GM18498 (cell line): ENCODE measurements at regions not wholly inside any gene's neighbourhood (a gene's known extent, or its start where the extent isn't known, plus 50 kb on each side); places are given as distances from the start of the nearest gene placed in this dataset.

ENCODE experiments used
- ATAC-seq: cut with Tn5 transposase; IDR thresholded peaks from one replicate; pipeline ENCODE4 v1.9.1; 2021; ENCODE audit warnings: mild to moderate bottlenecking, moderate library complexity; ENCODE audit not compliant: unreplicated experiment

DNA sequence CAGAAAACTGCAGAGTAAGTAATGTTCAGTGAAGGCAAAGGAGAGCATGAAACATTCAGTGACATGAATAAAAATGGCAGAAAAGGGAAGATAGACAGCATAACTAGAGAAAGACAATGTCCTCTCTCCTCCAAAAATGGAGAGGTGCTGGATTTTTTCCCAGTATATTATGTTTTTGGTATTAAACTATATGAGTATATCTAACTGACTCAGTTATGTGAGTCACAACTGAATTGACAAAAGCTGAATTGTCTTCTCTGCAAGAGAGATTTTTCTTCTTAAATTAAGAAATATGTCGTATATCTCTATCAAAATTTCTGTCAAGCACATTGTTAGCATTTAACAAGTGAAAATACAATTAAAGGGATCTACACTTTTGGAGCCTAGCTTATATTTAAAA, 375.1 kb downstream of the CHSY3 start:
- ATAC-seq = no peak

DNA sequence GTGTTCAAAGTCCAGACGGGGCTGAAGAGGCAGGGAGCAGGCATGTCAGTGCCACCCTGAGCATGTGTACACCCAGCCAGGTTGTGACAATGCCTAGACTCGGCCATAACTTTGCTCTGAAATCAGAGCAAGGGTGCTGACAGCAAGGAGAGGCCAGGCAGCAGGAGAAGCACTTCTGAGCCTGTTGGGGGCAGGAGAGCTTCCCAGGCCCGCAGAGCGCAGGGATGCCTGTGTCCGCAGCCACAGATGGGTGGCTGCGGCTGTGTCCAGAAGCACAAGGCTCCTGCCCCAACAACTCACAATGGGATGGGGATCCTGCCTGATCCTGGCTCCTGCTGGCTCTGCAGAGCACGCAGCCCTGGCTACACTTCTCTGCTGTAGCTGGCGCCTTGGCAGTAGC, 373.9 kb downstream of the CHSY3 start:
- ATAC-seq = no peak

- no peak for ATAC-seq
These were observed 373.3 kb downstream of the CHSY3 start for GRCh38 chr5:130277522-130277921.

DNA sequence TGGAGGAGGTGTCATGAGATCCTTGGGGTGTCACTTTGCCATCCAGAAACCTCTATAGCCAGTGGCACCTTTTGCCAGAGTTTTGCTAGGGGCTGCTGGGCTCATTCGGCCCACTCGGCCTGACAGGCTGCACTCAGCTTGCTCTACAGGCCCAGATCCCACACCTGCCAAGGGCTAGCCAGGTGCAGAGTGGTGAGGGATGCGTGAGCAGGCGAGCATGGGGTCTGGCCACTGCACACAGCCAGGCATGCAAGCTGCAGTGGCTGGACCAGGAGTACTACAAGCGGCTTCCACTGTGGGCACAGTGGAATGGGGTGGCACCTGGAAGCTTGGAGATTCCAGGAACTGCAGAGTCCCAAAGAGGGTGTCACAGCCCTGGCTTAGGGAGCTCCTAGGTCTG, 372.7 kb downstream of the CHSY3 start:
- ATAC-seq = no peak

- ATAC-seq = no peak
These were observed 368.6 kb downstream of the CHSY3 start for GRCh38 chr5:130272837-130273236.

- ATAC-seq = no peak
These were observed 366.5 kb downstream of the CHSY3 start for GRCh38 chr5:130270786-130271185.

GRCh38 chr5:130268489-130268888, 364.2 kb downstream of the CHSY3 start:
- no peak for ATAC-seq

- ATAC-seq = no peak
These were observed 363.7 kb downstream of the CHSY3 start for GRCh38 chr5:130267926-130268325.

- ATAC-seq = no peak
These were observed 356.2 kb downstream of the CHSY3 start for GRCh38 chr5:130260481-130260880.

DNA sequence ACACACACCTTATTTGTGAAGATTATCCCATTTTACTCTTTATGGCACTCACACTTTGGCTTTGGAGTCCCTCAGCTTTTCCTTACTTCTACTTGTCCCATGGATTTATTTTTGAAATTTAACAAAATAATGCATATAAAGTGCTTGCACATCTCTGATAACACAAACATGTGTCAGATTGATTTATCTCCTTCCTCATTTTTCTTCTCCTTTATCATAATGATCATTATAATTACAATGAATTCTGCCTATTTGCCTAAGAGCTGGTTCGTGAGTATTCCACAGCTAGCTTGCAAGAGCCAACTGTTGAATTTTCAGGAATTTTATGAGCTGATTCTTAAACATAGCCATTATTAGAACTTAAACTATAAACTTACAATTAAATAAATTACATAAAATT, 347.7 kb downstream of the CHSY3 start:
- no peak for ATAC-seq

DNA sequence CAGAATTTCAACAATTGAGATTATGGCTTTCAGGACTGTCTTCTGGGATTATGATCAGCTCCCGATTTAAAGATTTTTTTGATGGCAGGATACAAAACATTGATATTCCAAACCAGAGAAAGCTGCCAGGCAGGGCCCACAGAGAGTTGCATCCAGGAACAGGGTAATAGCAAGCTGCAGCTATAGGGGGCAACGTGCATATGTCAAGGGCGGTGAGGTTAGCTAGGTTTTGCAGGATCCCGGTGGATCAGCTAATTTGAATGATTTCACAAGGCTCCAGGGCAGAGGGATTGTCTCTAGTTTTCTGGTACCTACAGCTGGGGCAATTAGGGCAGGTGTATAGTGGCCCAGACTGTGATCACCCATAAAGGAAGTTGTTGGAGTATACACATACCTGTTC, 339.4 kb downstream of the CHSY3 start:
- ATAC-seq = no peak

DNA sequence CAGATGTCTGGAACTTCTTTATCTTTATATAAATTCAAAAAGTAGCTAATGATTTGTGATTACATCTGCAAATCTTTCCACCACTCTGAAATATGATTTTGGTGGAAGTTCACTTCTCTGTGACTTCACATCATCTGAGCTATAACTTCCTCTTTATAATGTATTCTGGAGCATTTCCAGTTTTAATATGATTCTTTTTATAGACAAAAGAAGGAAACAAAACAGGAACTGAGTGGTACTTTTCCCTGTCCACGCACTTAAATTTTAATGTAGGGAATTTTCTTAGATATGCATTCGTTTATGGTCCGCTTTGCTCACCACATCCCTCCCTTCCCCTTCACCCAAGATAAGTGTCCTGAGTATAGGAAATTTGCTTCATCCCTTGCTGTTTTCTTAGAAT, 333.5 kb downstream of the CHSY3 start:
- no peak for ATAC-seq
